SU-DHL-6 (cell line): ENCODE measurements at regions not wholly inside any gene's neighbourhood (a gene's known extent, or its start where the extent isn't known, plus 50 kb on each side); places are given as distances from the start of the nearest gene placed in this dataset.

Source experiments
- H2AFZ ChIP-seq: fragments of 200-600 bp; sonication (generic); 2 replicates; pipeline ENCODE4 v1.6.1; 2014; ENCODE audit warnings: low read depth, mild to moderate bottlenecking, moderate library complexity, mixed read lengths, antibody characterized with exemption, low read length; ENCODE audit not compliant: severe bottlenecking
- H3F3A ChIP-seq: fragments of 200-600 bp; shearing (Covaris generic); 2 replicates; pipeline ENCODE4 v1.6.0; 2016; ENCODE audit warnings: antibody characterized with exemption, mild to moderate bottlenecking; ENCODE audit not compliant: insufficient read depth
- H3K27ac ChIP-seq: fragments of 200-600 bp; sonication (generic); 2 replicates; pipeline ENCODE4 v1.5.1; 2016; ENCODE audit warnings: low read depth, mild to moderate bottlenecking, low read length, moderate library complexity, mixed read lengths
- H3K27me3 ChIP-seq: fragments of 200-600 bp; sonication (generic), shearing (Covaris generic); 2 replicates; pipeline ENCODE4 v1.6.0; 2014; ENCODE audit warnings: mild to moderate bottlenecking, low read length
- H3K36me3 ChIP-seq: fragments of 200-600 bp; sonication (generic); 2 replicates; pipeline ENCODE4 v1.6.1; 2014; ENCODE audit warnings: mild to moderate bottlenecking, low read length, mixed read lengths
- H3K4me2 ChIP-seq: fragments of 300-600, 200-600 bp; shearing (Covaris generic), sonication (generic); 2 replicates; pipeline ENCODE4 v1.6.0; 2014; ENCODE audit warnings: low read length, low read depth, mild to moderate bottlenecking; ENCODE audit not compliant: poor library complexity, severe bottlenecking
- H3K4me3 ChIP-seq: fragments of 200-600 bp; sonication (generic); 2 replicates; pipeline ENCODE4 v1.5.1; 2014; ENCODE audit warnings: antibody characterized with exemption, low read length, mild to moderate bottlenecking, mixed read lengths; ENCODE audit not compliant: insufficient read depth, poor library complexity, severe bottlenecking
- H3K79me2 ChIP-seq: fragments of 200-600 bp; sonication (generic); 2 replicates; pipeline ENCODE4 v1.6.1; 2014; ENCODE audit warnings: mild to moderate bottlenecking, low read length, moderate library complexity; ENCODE audit not compliant: insufficient read depth
- H3K9ac ChIP-seq: fragments of 200-600 bp; sonication (generic); 2 replicates; pipeline ENCODE4 v1.7.0; 2014; ENCODE audit warnings: mild to moderate bottlenecking, low read length
- H3K9me2 ChIP-seq: fragments of 200-600 bp; sonication (generic); replicated peaks from 2 replicates; pipeline ENCODE4 v1.6.1; 2014; ENCODE audit warnings: low read length; ENCODE audit not compliant: insufficient read depth
- H3K9me3 ChIP-seq: fragments of 200-600 bp; sonication (generic); 2 replicates; pipeline ENCODE4 v1.6.1; 2014; ENCODE audit warnings: low read length, mixed read lengths; ENCODE audit not compliant: insufficient read depth
- H4K20me1 ChIP-seq: fragments of 200-600 bp; sonication (generic); 2 replicates; pipeline ENCODE4 v1.6.1; 2014; ENCODE audit warnings: low read depth, mild to moderate bottlenecking, antibody characterized with exemption, low read length, moderate library complexity, mixed read lengths
- EZH2phosphoT487 ChIP-seq: fragments of 200-600 bp; sonication (generic), shearing (Covaris generic); conservative IDR thresholded peaks from 2 replicates; pipeline ENCODE4 v1.6.1; 2018; ENCODE audit warnings: mild to moderate bottlenecking, antibody characterized with exemption, low read length, moderate library complexity, mixed read lengths
- TF ChIP-seq, protein P1 (sequence below): fragments of 200-600 bp; sonication (generic); IDR thresholded peaks from one replicate; pipeline ENCODE4 v1.5.1; 2017; ENCODE audit warnings: antibody characterized with exemption, mild to moderate bottlenecking, low read length, moderate library complexity; ENCODE audit not compliant: insufficient read depth, poor library complexity, severe bottlenecking

DNA sequence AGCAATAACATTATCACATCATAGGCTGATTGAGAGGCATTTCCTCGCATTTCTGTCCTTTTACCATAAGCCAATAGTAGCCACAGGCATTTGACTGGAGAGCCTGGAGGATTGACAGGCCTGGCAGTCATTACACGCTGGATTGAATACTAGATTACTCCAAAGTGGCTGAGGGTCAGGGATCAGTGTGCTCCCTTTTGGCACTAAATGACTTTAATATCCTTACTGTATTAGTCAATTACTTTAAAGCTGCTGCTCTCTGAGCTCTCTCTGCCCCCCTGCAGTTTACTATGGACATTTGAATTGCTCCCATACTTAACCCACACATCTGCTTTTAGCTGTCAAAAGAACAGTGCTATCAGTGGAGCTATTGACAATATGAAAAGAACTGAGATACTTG lies 302.0 kb downstream of the TFEC start:
- Histone ChIP-seq H3K9me2 (no peaks in the 10 kb centered on the region), H3F3A (no peaks in the 10 kb centered on the region), H3K4me2 (no peak overlapping the region), H3K4me3 (no peak overlapping the region), H3K9me3 (no peaks in the 10 kb centered on the region), H3K36me3 (no peaks in the 10 kb centered on the region), H3K79me2 (no peaks in the 10 kb centered on the region), H4K20me1 (no peaks in the 10 kb centered on the region), H3K27ac (no peak overlapping the region), H3K9ac (no peak overlapping the region), H3K27me3 (no peaks in the 10 kb centered on the region), H2AFZ (no peak overlapping the region)
- TF ChIP-seq, protein P1, sequence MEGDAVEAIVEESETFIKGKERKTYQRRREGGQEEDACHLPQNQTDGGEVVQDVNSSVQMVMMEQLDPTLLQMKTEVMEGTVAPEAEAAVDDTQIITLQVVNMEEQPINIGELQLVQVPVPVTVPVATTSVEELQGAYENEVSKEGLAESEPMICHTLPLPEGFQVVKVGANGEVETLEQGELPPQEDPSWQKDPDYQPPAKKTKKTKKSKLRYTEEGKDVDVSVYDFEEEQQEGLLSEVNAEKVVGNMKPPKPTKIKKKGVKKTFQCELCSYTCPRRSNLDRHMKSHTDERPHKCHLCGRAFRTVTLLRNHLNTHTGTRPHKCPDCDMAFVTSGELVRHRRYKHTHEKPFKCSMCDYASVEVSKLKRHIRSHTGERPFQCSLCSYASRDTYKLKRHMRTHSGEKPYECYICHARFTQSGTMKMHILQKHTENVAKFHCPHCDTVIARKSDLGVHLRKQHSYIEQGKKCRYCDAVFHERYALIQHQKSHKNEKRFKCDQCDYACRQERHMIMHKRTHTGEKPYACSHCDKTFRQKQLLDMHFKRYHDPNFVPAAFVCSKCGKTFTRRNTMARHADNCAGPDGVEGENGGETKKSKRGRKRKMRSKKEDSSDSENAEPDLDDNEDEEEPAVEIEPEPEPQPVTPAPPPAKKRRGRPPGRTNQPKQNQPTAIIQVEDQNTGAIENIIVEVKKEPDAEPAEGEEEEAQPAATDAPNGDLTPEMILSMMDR: no peak
- TF ChIP-seq EZH2phosphoT487: no peak

DNA sequence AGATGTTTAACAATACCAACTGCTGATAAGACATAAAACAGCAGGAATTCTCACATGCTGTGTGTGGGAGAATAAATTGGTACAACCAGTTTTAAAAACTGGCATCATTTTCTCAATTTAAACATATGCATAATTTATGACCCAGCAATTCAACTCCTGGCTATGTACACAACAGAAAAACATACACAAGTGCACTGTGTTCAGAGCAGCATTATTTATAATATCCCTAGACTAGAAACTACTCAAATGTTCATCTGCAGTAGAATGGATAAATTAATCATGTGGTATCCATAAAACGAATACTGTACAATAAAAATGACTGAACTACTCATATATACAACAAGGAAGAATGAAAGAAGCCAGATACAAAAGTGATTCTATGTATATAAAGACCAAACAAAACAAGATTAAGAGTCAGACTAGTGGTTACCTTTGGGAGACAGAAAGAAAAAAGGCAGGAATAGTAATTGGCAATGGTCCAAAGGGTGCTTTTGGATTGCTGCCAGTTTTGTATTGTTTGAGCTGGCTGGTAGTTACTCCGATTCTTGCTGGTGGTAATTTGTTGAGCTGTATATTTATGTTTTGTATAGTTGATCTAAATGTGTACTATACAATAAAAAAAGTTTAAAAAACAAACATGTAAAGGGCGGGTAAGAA lies 306.0 kb downstream of the TFEC start:
- no peak overlapping the region for H3K4me2 ChIP-seq
- no peaks in the 10 kb centered on the region for H3K9me2 ChIP-seq
- no peaks in the 10 kb centered on the region for H3K36me3 ChIP-seq
- no peak overlapping the region for H3K27ac ChIP-seq
- no peaks in the 10 kb centered on the region for H3K79me2 ChIP-seq
- TF ChIP-seq, protein P1: no peak
- TF ChIP-seq EZH2phosphoT487: no peak
- no peaks in the 10 kb centered on the region for H3K9me3 ChIP-seq
- H3K4me3 ChIP-seq: no peak overlapping the region
- H3K9ac ChIP-seq: no peak overlapping the region
- H3F3A ChIP-seq: no peaks in the 10 kb centered on the region
- H3K27me3 ChIP-seq: no peaks in the 10 kb centered on the region
- no peak overlapping the region for H2AFZ ChIP-seq
- no peaks in the 10 kb centered on the region for H4K20me1 ChIP-seq

DNA sequence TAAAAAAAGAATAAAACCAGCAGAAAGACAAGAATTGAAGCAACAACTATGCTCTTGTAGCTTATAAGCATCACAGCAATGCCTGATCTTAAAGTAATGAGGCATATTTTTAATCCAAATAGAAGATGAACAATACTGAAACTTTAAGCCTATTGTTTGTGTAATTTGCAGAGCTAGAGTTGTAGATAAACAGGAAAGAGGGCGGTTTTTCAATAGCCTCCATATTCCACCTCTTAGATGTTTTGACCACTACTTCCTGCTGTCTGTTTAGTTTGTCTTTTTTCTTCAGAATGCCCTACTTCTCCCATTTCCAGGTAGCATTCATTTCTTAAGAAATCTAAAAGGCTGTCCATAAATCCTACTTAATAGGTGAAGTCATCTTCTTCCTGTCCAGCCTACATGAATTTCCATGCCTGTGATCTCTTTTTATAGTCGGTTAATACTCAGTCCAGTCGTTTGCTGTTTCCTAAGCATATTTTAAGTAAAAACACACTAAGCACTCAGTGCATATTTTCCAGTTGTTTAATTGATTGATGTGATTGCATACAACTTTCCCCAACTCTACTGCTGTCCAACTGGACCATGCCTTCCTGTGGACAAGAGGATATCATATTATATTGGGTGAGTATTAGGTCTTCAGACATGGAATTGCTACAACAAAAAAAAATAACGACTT lies 308.1 kb downstream of the TFEC start:
- no peaks in the 10 kb centered on the region for H3K36me3 ChIP-seq
- TF ChIP-seq EZH2phosphoT487: no peak

More for the DNA sequence above, 308.1 kb downstream of the TFEC start:
- H3K9ac ChIP-seq: no peak overlapping the region
- H3K4me3 ChIP-seq: no peak overlapping the region
- H3K4me2 ChIP-seq: no peak overlapping the region
- H3K9me3 ChIP-seq: no peaks in the 10 kb centered on the region
- no peaks in the 10 kb centered on the region for H3K9me2 ChIP-seq
- no peaks in the 10 kb centered on the region for H3K27me3 ChIP-seq
- no peak overlapping the region for H3K27ac ChIP-seq
- H3K79me2 ChIP-seq: no peaks in the 10 kb centered on the region
- no peaks in the 10 kb centered on the region for H3F3A ChIP-seq
- no peak overlapping the region for H2AFZ ChIP-seq
- no peaks in the 10 kb centered on the region for H4K20me1 ChIP-seq
